OCI-LY3 (cell line): ENCODE measurements at regions not wholly inside any gene's neighbourhood (a gene's known extent, or its start where the extent isn't known, plus 50 kb on each side); places are given as distances from the start of the nearest gene placed in this dataset.
"Not testable (repeated sequence)": the region's sequence is repeated elsewhere in the genome, so short reads cannot be mapped to it uniquely, and the experiment has no call there.

Experiments
- CTCF ChIP-seq: fragments of 200-600, 300-600 bp; sonication (generic); IDR thresholded peaks from 2 replicates; pipeline ENCODE4 v1.5.1; 2014; ENCODE audit warnings: antibody characterized with exemption, low read length, low read depth
- EZH2phosphoT487 ChIP-seq: fragments of 200-600 bp; shearing (Covaris generic); IDR thresholded peaks from 2 replicates; pipeline ENCODE4 v1.6.1; 2018; ENCODE audit warnings: antibody characterized with exemption, mixed run types, low read depth

DNA sequence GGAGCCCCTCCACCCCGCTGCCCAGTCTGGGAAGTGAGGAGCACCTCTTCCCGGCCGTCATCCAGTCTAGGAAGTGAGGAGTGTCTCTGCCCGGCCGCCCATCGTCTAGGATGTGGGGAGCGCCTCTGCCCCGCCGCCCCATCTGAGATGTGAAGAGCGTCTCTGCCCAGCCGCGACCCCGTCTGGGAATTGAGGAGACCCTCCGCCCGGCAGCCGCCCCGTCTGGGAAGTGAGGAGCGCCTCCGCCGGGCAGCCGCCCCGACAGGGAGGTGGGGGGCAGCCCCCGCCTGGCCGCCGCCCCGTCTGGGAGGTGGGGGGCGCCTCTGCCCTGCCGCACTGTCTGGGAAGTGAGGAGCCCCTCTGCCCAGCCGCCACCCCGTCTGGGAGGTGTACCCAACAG lies 108.2 kb upstream of the DPT start:
- not testable (repeated sequence) for TF ChIP-seq CTCF, EZH2phosphoT487
